Choroid plexus epithelial cell (primary cell): ENCODE measurements at regions not wholly inside any gene's neighbourhood (a gene's known extent, or its start where the extent isn't known, plus 50 kb on each side); places are given as distances from the start of the nearest gene placed in this dataset.

Experiments
- DNase-seq: peaks from one replicate; pipeline ENCODE4 v3.0.0-alpha.2; 2010; ENCODE audit warnings: low read depth
- H3K4me3 ChIP-seq: 2 replicates; pipeline ENCODE4 v1.5.1; 2011; ENCODE audit warnings: low read depth, mild to moderate bottlenecking, control low read depth, low read length, moderate library complexity
- TF ChIP-seq, protein P1 (sequence below): conservative IDR thresholded peaks from 2 replicates; pipeline ENCODE4 v1.5.1; 2011; ENCODE audit warnings: low read depth, mild to moderate bottlenecking, control low read depth, inconsistent platforms, low read length, moderate library complexity

GRCh38 chr5:164301136-164301535 lies 795.7 kb downstream of the MAT2B start:
- TF ChIP-seq, protein P1, sequence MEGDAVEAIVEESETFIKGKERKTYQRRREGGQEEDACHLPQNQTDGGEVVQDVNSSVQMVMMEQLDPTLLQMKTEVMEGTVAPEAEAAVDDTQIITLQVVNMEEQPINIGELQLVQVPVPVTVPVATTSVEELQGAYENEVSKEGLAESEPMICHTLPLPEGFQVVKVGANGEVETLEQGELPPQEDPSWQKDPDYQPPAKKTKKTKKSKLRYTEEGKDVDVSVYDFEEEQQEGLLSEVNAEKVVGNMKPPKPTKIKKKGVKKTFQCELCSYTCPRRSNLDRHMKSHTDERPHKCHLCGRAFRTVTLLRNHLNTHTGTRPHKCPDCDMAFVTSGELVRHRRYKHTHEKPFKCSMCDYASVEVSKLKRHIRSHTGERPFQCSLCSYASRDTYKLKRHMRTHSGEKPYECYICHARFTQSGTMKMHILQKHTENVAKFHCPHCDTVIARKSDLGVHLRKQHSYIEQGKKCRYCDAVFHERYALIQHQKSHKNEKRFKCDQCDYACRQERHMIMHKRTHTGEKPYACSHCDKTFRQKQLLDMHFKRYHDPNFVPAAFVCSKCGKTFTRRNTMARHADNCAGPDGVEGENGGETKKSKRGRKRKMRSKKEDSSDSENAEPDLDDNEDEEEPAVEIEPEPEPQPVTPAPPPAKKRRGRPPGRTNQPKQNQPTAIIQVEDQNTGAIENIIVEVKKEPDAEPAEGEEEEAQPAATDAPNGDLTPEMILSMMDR: no peak
- no peak overlapping the region for H3K4me3 ChIP-seq
- no peak for DNase-seq

DNA sequence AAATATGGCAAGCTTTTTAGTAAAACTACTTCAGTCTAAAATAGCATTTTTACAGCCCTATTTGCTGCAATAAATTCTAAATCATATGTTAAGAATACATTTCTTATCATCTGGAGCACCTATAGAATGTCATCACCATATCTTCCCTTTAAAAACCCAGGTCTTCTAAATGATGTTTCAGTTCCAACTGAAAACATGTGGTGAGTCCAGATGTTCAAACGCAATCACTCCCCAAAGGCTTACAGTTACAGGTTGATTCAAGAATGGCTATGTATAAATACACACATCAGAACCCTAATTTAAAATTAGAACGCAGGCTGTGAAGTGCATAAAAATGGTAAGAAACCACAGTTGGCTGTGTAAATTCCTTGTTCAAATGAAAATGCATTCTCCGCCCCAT lies 796.3 kb downstream of the MAT2B start:
- H3K4me3 ChIP-seq: no peak overlapping the region
- no peak for DNase-seq
- TF ChIP-seq, protein P1: no peak

- DNase-seq: no peak
- no peak overlapping the region for H3K4me3 ChIP-seq
- TF ChIP-seq, protein P1: no peak
Measured at GRCh38 chr5:164302533-164303235, 797.3 kb downstream of the MAT2B start.

- no peak overlapping the region for H3K4me3 ChIP-seq
- no peak for DNase-seq
- TF ChIP-seq, protein P1: no peak
Measured at GRCh38 chr5:164303646-164304215, 798.3 kb downstream of the MAT2B start.

- H3K4me3 ChIP-seq: no peak overlapping the region
- TF ChIP-seq, protein P1: no peak
- peak; percentile 53 for DNase-seq
Measured at GRCh38 chr5:164306662-164307061, 801.2 kb downstream of the MAT2B start.

DNA sequence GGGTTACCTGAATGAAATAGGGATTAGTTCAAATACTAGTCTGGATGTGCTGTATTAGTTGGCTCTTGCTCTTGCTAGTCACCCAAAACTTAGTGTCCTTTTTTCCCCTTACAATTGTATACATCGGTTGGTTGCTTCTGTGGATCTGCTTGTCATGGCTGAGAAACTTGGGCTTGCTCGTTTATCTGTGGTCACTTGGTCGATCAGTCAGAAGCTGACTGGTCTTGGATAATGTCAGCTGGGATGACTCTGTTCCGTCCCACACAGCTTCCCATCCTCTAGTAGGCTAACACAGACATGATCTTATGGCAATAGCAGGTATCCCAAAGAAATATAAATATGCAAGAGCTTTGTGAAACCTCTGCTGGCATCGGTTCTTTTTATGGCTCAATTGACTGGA lies 807.4 kb downstream of the MAT2B start:
- TF ChIP-seq, protein P1: no peak
- H3K4me3 ChIP-seq: no peak overlapping the region
- no peak for DNase-seq

GRCh38 chr5:164317676-164318075 lies 812.3 kb downstream of the MAT2B start:
- DNase-seq: no peak
- no peak overlapping the region for H3K4me3 ChIP-seq
- TF ChIP-seq, protein P1: no peak
